Lower lobe of right lung (tissue), 2 donors: ENCODE measurements at regions not wholly inside any gene's neighbourhood (a gene's known extent, or its start where the extent isn't known, plus 50 kb on each side); places are given as distances from the start of the nearest gene placed in this dataset.

ENCODE experiments used
- ATAC-seq, 2 donors: fragments of 200-7000 bp; cut with Tn5 transposase; one replicate each; pipeline ENCODE4 v1.9.1; 2020 to 2022; ENCODE audit warnings: mild to moderate bottlenecking in 2 of 2, moderate library complexity in 2 of 2
- DNase-seq: peaks from one replicate; pipeline ENCODE4 v3.0.0-alpha.2; 2020
- H3K27ac ChIP-seq: fragments of 200-600 bp; one replicate; pipeline ENCODE4 v1.8.0; 2022
- H3K27me3 ChIP-seq: fragments of 200-600 bp; one replicate; pipeline ENCODE4 v1.8.0; 2022; ENCODE audit warnings: low read depth
- H3K36me3 ChIP-seq: fragments of 200-600 bp; one replicate; pipeline ENCODE4 v1.8.0; 2022; ENCODE audit warnings: mild to moderate bottlenecking
- H3K4me1 ChIP-seq: fragments of 200-600 bp; one replicate; pipeline ENCODE4 v1.8.0; 2022
- H3K4me3 ChIP-seq: fragments of 200-600 bp; one replicate; pipeline ENCODE4 v1.8.0; 2022; ENCODE audit warnings: mild to moderate bottlenecking
- H3K9me3 ChIP-seq: fragments of 200-600 bp; one replicate; pipeline ENCODE4 v1.8.0; 2022
- intact Hi-C: fragments of 100-400 bp; cut with DNase I; formaldehyde crosslinking; loops from one replicate; pipeline ENCODE4 v1.11.0; 2022
- TF ChIP-seq, protein P1 (sequence below): fragments of 200-600 bp; IDR thresholded peaks from one replicate; pipeline ENCODE4 v1.8.0; 2022; ENCODE audit warnings: antibody characterized with exemption, mild to moderate bottlenecking
- donor health status: DM: no; HTN: yes; CAD: no; lungs with severe emphysema.

DNA sequence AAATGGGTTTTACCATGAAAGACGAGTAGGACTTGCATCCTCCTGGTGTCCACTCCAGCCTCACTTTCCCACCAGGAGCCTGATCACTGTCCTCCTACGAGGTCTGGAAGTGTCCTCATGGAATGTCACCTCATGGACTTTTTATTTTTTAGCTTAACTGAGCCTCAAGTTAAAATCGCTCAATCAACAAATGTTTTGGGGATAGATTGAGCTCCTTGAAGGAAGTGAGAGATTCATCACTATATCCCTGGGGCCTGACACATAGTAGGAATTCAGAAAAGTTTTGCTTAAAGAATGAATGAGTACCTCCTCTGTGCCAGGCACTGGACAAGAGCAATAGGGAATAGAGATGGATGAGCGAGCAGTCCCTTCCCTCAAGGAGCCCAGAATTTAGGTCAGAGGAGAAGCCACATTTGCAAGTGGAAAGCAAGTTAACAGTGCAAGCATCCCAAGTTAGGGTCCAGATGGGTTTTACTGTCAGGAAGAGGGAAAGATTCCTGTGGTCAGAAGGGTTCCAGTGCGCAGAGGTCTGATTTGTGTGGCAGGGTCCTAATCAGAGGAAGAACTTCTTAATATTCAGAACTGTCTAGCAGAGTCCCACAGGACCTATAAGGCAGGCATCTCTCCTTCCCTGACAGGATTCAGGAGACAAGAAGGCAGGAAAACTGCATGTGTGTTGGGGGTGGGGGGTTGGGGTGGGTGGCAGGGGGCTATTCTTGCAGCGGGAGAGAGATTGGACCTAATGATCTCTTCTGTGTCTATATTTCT lies 67.0 kb downstream of the MYCN start:
- TF ChIP-seq, protein P1, sequence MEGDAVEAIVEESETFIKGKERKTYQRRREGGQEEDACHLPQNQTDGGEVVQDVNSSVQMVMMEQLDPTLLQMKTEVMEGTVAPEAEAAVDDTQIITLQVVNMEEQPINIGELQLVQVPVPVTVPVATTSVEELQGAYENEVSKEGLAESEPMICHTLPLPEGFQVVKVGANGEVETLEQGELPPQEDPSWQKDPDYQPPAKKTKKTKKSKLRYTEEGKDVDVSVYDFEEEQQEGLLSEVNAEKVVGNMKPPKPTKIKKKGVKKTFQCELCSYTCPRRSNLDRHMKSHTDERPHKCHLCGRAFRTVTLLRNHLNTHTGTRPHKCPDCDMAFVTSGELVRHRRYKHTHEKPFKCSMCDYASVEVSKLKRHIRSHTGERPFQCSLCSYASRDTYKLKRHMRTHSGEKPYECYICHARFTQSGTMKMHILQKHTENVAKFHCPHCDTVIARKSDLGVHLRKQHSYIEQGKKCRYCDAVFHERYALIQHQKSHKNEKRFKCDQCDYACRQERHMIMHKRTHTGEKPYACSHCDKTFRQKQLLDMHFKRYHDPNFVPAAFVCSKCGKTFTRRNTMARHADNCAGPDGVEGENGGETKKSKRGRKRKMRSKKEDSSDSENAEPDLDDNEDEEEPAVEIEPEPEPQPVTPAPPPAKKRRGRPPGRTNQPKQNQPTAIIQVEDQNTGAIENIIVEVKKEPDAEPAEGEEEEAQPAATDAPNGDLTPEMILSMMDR: no peak
- ATAC-seq: no peak
- Histone ChIP-seq H3K27me3 (peaks cover 19% of the 10 kb centered on the region), H3K4me3 (no peak overlapping the region), H3K27ac (no peak overlapping the region), H3K9me3 (no peaks in the 10 kb centered on the region), H3K4me1 (peaks cover 6% of the 10 kb centered on the region), H3K36me3 (no peaks in the 10 kb centered on the region)
- intact Hi-C loops: no loop called here
- DNase-seq: no peak

DNA sequence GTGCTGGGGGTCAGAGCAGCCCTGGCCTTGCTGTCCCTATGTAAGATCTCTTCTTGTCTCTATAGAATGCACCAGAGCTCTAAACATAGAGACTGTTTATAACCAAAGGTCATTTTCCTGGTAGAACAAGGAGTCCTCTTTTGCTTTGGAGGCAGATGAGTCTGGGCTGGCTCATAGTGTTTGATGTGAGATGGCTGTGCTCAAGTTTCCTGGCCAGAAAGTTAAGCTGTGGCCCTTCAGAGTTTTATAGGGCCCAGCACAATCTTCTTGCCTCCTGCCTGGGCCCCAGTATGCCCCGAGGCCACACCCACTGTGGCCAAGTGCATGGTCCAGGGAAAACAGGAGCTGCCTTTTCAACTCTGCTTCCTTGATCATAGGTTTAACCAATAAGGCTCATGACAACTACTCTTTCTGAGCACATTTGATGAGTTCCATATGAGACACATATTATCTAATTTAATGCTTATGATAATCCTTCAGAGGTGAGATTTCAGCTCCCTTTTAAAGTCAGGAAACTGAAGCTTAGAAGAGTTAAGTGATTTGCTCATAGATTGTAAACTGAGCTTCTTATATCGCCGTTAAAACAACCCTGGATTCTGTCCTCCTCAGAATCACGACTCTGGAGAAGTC lies 66.3 kb downstream of the MYCN start:
- ATAC-seq (peak in 1 of 2 donors; percentile 24), DNase-seq (no peak)
- Histone ChIP-seq H3K4me1 (peaks cover 4% of the 10 kb centered on the region), H3K4me3 (no peak overlapping the region), H3K36me3 (no peaks in the 10 kb centered on the region), H3K27ac (no peak overlapping the region), H3K9me3 (no peaks in the 10 kb centered on the region), H3K27me3 (peaks cover 16% of the 10 kb centered on the region)
- intact Hi-C loops: no loop called here
- TF ChIP-seq, protein P1: no peak

DNA sequence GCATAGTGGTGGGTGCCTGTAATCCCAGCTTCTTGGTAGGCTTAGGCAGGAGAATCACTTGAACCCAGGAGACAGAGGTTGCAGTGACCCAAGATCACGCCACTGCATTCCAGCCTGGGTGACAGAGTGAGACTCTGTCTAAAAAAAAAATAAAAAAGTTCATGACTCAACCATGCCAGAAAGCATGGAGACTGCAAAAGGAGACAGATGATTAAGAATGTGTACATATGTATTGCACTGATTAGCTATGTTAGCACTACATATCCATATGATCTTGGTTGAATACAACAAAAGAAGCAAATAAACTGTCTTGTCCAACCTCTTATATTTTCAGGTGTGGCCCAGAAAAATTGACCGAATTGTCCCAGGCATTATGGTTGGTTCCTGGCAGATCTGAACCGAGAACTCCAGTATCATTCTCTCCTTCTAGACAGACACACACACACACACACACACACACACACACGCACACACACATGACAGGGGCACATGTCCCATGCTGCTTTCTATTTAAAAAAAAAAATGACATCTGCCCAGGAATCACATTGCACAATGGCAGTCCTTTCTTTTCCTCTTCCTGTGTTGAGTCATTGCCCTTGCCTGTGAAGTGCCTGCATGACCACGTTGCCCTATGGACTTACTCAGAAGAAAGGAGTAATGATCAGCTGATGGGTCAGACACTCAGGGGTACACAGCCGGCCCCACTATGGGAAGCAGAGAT lies 65.6 kb downstream of the MYCN start:
- Histone ChIP-seq H3K4me3 (no peak overlapping the region), H3K27me3 (peaks cover 12% of the 10 kb centered on the region), H3K27ac (no peak overlapping the region), H3K9me3 (no peaks in the 10 kb centered on the region), H3K4me1 (peaks cover 4% of the 10 kb centered on the region), H3K36me3 (no peaks in the 10 kb centered on the region)
- TF ChIP-seq, protein P1: no peak
- intact Hi-C loops: no loop called here
- peak; percentile 83 to 84 for ATAC-seq
- peak; percentile 66 for DNase-seq

DNA sequence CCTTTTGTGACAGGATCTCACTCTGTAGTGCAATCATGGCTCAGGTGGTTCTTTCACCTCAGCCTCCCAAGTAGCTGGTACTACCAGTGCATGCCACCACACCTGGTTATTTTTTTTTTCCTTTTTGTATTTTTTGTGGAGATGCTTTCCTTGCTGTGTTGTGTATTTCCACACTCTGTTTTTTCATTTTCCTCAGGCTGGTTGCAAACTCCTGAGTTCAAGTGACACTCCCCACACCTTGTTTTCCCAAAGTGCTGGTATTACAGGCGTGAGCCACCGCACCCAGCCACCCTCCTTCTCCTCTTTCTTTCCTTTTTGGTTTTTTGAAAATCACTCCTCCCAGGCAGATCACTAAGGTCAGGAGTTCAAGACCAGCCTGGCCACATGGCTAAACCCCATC lies 65.0 kb downstream of the MYCN start:
- Histone ChIP-seq H3K27ac (no peak overlapping the region), H3K4me1 (peaks cover 4% of the 10 kb centered on the region), H3K36me3 (no peaks in the 10 kb centered on the region), H3K9me3 (no peaks in the 10 kb centered on the region), H3K27me3 (peaks cover 7% of the 10 kb centered on the region), H3K4me3 (no peak overlapping the region)
- TF ChIP-seq, protein P1: no peak
- intact Hi-C loops: no loop called here
- DNase-seq (no peak), ATAC-seq (no peak)

DNA sequence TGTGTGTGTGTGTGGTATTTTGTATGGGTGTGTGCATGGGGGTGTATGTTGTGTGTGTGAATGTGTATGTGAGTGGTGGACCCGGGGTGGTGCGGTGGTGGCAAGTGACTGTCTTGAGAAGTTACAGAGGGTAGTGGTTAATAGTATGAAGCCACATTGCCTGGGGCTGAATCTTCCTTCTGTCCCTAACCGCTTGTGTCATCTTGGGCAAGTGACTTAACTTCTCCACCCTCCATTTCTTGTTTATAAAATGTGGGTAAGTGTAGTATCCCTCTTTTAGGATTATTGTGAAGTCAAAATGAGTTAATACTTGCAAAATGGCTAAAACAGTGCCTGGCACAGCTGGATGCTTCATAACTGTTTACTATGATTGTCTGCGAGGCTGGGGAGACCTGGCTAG lies 63.5 kb downstream of the MYCN start:
- intact Hi-C loops: no loop called here
- DNase-seq: no peak
- H3K36me3 ChIP-seq: no peaks in the 10 kb centered on the region
- peaks cover 4% of the 10 kb centered on the region for H3K27me3 ChIP-seq
- peaks cover 4% of the 10 kb centered on the region for H3K4me1 ChIP-seq
- H3K9me3 ChIP-seq: no peaks in the 10 kb centered on the region
- no peak for ATAC-seq
- TF ChIP-seq, protein P1: no peak
- no peak overlapping the region for H3K4me3 ChIP-seq
- no peak overlapping the region for H3K27ac ChIP-seq
